ENCODE measurements at regions not wholly inside any gene's neighbourhood (a gene's known extent, or its start where the extent isn't known, plus 50 kb on each side); places are given as distances from the start of the nearest gene placed in this dataset.

- no peak for TF ChIP-seq PRDM10 (tag by site-specific recombination; IDR thresholded peaks at IDR 0.05)
Observed at GRCh38 chr9:12094046-12094445, 599.1 kb upstream of the TYRP1 start (continued).

- Histone ChIP-seq H3K4me3 (ENCODE audit: low read depth, low read length) (no peak overlapping the region), H3K9me3 (ENCODE audit: control insufficient read depth, insufficient read depth, low read depth, low read length) (no peaks in the 10 kb centered on the region), H3K4me1 (ENCODE audit: control insufficient read depth, insufficient read depth, low read length) (no peaks in the 10 kb centered on the region), H3K27ac (ENCODE audit: extremely low read depth, low read depth, low read length) (no peak overlapping the region), H3K36me3 (ENCODE audit: control insufficient read depth in 2 of 2, insufficient read depth in 1 of 2, low read length in 2 of 2) (no peaks in the 10 kb centered on the region)
- TF ChIP-seq ZNF404 (tag by site-specific recombination; IDR thresholded peaks at IDR 0.05): no peak
- TF ChIP-seq ZSCAN18 (tag by site-specific recombination; IDR thresholded peaks at IDR 0.05): no peak
- no peak for TF ChIP-seq KLF8 (tag by site-specific recombination; IDR thresholded peaks at IDR 0.05)
- ChIA-PET POLR2A (no interaction called here), CTCF (no interaction called here)
Observed at GRCh38 chr9:12095931-12096330, 597.3 kb upstream of the TYRP1 start.

- no peak overlapping the region for H3K4me3 ChIP-seq (ENCODE audit: low read depth, low read length)
- TF ChIP-seq MEIS1 (CRISPR knock-in tag; IDR thresholded peaks at IDR 0.05; ENCODE audit: borderline replicate concordance) (no peak), TSHZ1 (tag by site-specific recombination; IDR thresholded peaks at IDR 0.05; ENCODE audit: borderline replicate concordance) (no peak), PRDM6 (tag by site-specific recombination; IDR thresholded peaks at IDR 0.05) (no peak), ZNF184 (tag by site-specific recombination; IDR thresholded peaks at IDR 0.05) (no peak), KLF8 (tag by site-specific recombination; IDR thresholded peaks at IDR 0.05) (no peak), GLIS1 (tag by site-specific recombination; IDR thresholded peaks at IDR 0.05) (no peak), PRDM4 (tag by site-specific recombination; IDR thresholded peaks at IDR 0.05) (no peak), ZNF600 (tag by site-specific recombination; IDR thresholded peaks at IDR 0.05) (no peak), ZNF426 (tag by site-specific recombination; IDR thresholded peaks at IDR 0.05) (no peak), ZNF639 (tag by site-specific recombination; IDR thresholded peaks at IDR 0.05) (no peak), ZNF76 (tag by site-specific recombination; IDR thresholded peaks at IDR 0.05; ENCODE audit: borderline replicate concordance, low read depth) (no peak), SCRT2 (tag by site-specific recombination; IDR thresholded peaks at IDR 0.05) (no peak), GLI4 (tag by site-specific recombination; IDR thresholded peaks at IDR 0.05) (no peak), OVOL3 (tag by site-specific recombination; IDR thresholded peaks at IDR 0.05) (no peak)
- H3K9me3 ChIP-seq (ENCODE audit: control insufficient read depth, insufficient read depth, low read depth, low read length): no peaks in the 10 kb centered on the region
- POLR2A ChIA-PET: no interaction called here
- no peaks in the 10 kb centered on the region for H3K4me1 ChIP-seq (ENCODE audit: control insufficient read depth, insufficient read depth, low read length)
- CTCF ChIA-PET: interaction anchor here (0.9 kb wide), 1 partner anchor 41 kb away, joined by 3 read pairs; no protein-coding TSS in a partner anchor
- no peaks in the 10 kb centered on the region for H3K36me3 ChIP-seq (ENCODE audit: control insufficient read depth in 2 of 2, insufficient read depth in 1 of 2, low read length in 2 of 2)
- no peak overlapping the region for H3K27ac ChIP-seq (ENCODE audit: extremely low read depth, low read depth, low read length)
Observed at GRCh38 chr9:12133416-12133815, 559.8 kb upstream of the TYRP1 start.

Data from HEK293 (cell line).